ENCODE measurements at regions not wholly inside any gene's neighbourhood (a gene's known extent, or its start where the extent isn't known, plus 50 kb on each side); places are given as distances from the start of the nearest gene placed in this dataset.

DNA sequence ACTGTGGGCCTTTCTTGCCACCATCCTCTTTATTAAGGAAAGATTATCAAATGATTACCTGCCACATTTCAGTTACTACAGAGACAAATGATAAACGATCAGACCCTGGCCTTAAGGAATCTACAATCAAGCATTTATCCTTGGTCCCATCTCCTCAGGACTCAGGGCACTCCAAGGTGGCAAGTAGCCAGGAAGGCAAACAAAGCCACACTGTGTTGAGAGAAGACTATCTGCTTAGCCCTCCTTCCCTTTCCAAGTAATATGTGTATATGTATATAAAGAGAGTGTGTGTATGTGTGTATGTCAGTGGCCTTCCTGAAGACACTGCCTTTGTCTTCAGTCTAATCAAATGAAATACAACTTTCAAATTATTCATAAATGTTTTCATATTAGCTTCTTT is 490.1 kb upstream of the ATP11B start:
- no peaks in the 10 kb centered on the region for H3K27me3 ChIP-seq
- H3K4me1 ChIP-seq (ENCODE audit: low read depth) = no peaks in the 10 kb centered on the region
- no peaks in the 10 kb centered on the region for H3K9me3 ChIP-seq (ENCODE audit: low read depth)
- no peaks in the 10 kb centered on the region for H3K36me3 ChIP-seq
- TF ChIP-seq, protein P1, sequence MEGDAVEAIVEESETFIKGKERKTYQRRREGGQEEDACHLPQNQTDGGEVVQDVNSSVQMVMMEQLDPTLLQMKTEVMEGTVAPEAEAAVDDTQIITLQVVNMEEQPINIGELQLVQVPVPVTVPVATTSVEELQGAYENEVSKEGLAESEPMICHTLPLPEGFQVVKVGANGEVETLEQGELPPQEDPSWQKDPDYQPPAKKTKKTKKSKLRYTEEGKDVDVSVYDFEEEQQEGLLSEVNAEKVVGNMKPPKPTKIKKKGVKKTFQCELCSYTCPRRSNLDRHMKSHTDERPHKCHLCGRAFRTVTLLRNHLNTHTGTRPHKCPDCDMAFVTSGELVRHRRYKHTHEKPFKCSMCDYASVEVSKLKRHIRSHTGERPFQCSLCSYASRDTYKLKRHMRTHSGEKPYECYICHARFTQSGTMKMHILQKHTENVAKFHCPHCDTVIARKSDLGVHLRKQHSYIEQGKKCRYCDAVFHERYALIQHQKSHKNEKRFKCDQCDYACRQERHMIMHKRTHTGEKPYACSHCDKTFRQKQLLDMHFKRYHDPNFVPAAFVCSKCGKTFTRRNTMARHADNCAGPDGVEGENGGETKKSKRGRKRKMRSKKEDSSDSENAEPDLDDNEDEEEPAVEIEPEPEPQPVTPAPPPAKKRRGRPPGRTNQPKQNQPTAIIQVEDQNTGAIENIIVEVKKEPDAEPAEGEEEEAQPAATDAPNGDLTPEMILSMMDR (IDR thresholded peaks at IDR 0.05; ENCODE audit: low read depth, low read length) = no peak
- no peak for DNase-seq (ENCODE audit: low read depth in 1 of 2, low spot score in 1 of 2)
- H3K27ac ChIP-seq = no peak overlapping the region
- no peak overlapping the region for H3K4me3 ChIP-seq

DNA sequence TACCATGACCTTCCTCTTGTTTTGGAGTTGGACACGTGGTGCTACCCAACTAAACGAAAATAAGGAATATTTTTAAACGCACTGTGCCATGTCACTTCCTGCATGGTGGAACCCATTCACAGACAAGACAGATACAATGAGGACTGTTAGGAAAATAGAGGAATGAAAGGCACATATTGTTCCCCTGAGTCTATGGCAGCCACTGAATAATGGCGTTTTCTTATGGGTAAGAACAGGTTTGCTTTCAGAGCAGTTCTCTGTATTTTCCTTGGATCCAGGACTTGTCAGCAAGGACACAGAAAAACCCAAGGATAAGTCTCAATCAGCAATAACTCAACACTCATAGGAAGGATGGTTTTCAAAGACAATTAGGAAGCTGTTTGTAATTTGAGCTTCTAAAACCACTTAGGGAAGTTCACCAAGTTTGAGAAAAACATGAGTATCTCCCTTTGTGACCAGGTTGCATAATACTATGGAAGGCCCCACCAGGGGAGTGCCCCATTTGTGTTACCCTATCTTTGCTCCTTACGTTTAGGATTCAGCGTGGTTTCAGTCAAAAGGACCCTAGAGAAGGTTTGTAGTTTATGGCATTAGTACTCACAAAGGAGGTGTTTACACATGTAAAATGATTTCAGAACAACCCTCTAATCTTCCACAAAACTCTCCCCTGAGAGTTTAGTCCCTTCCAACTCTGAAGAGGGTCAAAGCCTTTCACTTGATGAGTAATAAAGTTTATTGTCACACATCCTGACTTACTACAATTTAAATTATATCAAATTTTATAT is 487.2 kb upstream of the ATP11B start:
- Histone ChIP-seq H3K27ac (no peak overlapping the region), H3K27me3 (no peaks in the 10 kb centered on the region)
- TF ChIP-seq, protein P1 (IDR thresholded peaks at IDR 0.05; ENCODE audit: low read depth, low read length) = no peak

DNA sequence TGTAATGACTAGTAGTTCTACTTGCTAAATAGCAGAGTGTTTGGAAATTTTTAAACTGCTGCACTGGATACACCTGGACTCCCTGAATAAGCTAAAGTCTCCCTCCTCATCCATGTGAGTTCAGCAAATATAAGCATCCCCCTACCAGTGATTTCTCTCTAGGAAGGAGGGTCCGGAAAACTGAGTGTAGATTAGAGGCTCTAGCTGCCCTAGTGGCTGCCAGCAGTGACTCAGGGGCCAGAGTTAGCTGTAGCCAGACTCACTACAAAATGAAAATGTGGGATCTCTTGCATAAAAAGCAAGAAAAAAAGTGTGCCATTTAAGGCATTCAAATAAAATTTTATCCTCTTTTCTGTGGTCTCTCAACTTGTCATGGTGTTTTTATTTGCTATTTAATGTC is 485.0 kb upstream of the ATP11B start:
- no peak overlapping the region for H3K27ac ChIP-seq
- DNase-seq (ENCODE audit: low read depth in 1 of 2, low spot score in 1 of 2) = no peak
- TF ChIP-seq, protein P1 (IDR thresholded peaks at IDR 0.05; ENCODE audit: low read depth, low read length) = no peak

More for the DNA sequence above, 487.2 kb upstream of the ATP11B start:
- peaks cover 6% of the 10 kb centered on the region for H3K4me1 ChIP-seq (ENCODE audit: low read depth)
- no peak overlapping the region for H3K4me3 ChIP-seq
- H3K36me3 ChIP-seq = no peaks in the 10 kb centered on the region
- DNase-seq (ENCODE audit: low read depth in 1 of 2, low spot score in 1 of 2) = no peak
- H3K9me3 ChIP-seq (ENCODE audit: low read depth) = no peaks in the 10 kb centered on the region

DNA sequence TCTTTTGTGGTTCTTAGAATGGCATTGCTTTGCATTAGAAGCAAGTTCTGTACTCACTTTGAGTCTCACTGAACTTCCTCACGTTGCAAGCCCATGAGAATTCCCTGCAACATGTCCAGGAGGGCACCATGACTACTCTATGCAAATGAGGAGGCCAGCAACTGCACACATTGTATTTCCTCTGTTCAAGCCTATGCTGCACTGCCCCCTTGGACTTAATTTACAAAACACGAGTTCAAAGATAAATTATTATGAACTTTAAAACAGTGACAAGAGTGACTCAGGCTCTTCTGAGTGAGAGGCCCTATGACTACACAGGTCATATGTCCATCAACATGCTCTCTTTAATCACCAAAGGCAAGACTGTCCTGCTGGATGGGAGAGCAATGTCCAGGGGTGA is 484.2 kb upstream of the ATP11B start:
- Histone ChIP-seq H3K4me1 (ENCODE audit: low read depth) (peaks cover 6% of the 10 kb centered on the region), H3K36me3 (no peaks in the 10 kb centered on the region), H3K4me3 (no peak overlapping the region), H3K27ac (no peak overlapping the region), H3K27me3 (no peaks in the 10 kb centered on the region), H3K9me3 (ENCODE audit: low read depth) (no peaks in the 10 kb centered on the region)
- DNase-seq (ENCODE audit: low read depth in 1 of 2, low spot score in 1 of 2) = peak in 1 of 2 donors; percentile 14
- TF ChIP-seq, protein P1 (IDR thresholded peaks at IDR 0.05; ENCODE audit: low read depth, low read length) = no peak

More for the DNA sequence above, 485.0 kb upstream of the ATP11B start:
- Histone ChIP-seq H3K4me1 (ENCODE audit: low read depth) (peaks cover 6% of the 10 kb centered on the region), H3K36me3 (no peaks in the 10 kb centered on the region), H3K27me3 (no peaks in the 10 kb centered on the region), H3K9me3 (ENCODE audit: low read depth) (no peaks in the 10 kb centered on the region), H3K4me3 (no peak overlapping the region)

DNA sequence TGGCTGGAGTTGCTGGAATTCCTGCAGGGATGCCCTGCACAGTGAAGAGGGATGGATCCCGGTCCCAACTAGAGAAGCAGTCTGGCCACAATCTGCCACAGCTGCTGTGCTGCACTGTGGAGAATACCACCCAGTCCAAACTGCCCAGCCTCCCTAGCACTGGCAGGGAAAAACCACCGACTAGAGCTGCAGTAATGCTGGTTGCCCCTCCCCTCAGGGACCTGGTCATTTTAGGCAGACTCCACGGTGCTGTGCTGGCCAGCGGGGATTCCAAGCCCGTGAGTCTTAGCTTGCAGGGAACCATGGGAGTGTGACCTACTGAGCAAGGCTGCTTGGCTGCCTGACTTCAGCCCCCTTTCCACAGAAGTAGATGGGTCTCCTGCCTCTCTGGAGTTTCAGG is 478.0 kb upstream of the ATP11B start:
- Histone ChIP-seq H3K27me3 (no peaks in the 10 kb centered on the region), H3K4me1 (ENCODE audit: low read depth) (no peaks in the 10 kb centered on the region), H3K9me3 (ENCODE audit: low read depth) (no peaks in the 10 kb centered on the region), H3K4me3 (no peak overlapping the region), H3K36me3 (no peaks in the 10 kb centered on the region), H3K27ac (no peak overlapping the region)
- TF ChIP-seq, protein P1 (IDR thresholded peaks at IDR 0.05; ENCODE audit: low read depth, low read length) = no peak
- DNase-seq (ENCODE audit: low read depth in 1 of 2, low spot score in 1 of 2) = no peak
